CD4-positive, alpha-beta T cell (primary cell): ENCODE measurements at regions not wholly inside any gene's neighbourhood (a gene's known extent, or its start where the extent isn't known, plus 50 kb on each side); places are given as distances from the start of the nearest gene placed in this dataset.

Source experiments
- ATAC-seq: fragments of 200-7000 bp; cut with Tn5 transposase; one replicate; pipeline ENCODE4 v1.10.0; 2022; ENCODE audit warnings: mild to moderate bottlenecking; ENCODE audit not compliant: poor library complexity
- CTCF ChIA-PET: fragments of 350-600 bp; sonication (Branson Sonifier 250); formaldehyde crosslinking; loops from one replicate; lab custom pipeline; 2021; ENCODE audit warnings: antibody characterized with exemption, inconsistent platforms; lab: Charles Lee
- POLR2A ChIA-PET: fragments of 350-600 bp; sonication (Branson Sonifier 250); formaldehyde crosslinking; loops from one replicate; lab custom pipeline; 2021; ENCODE audit warnings: antibody characterized with exemption, inconsistent platforms; lab: Charles Lee
- DNase-seq, 14 experiments: peaks; one replicate each; pipeline ENCODE4 v3.0.0-alpha.2; 2013 to 2020; ENCODE audit warnings: mixed read lengths in 2 of 14
- H3K27ac ChIP-seq, 2 donors: one replicate each; pipeline versions ENCODE4 v1.5.1 to v1.7.0; 2013; ENCODE audit warnings: low read length in 2 of 2, low read depth in 1 of 2, mild to moderate bottlenecking in 1 of 2
- H3K27me3 ChIP-seq, 2 experiments: 1 replicate in 1 of 2; 2 replicates in 1 of 2; pipeline versions ENCODE4 v1.6.1 to v1.7.0; 2013; ENCODE audit warnings: low read length in 2 of 2, control low read depth in 1 of 2, mild to moderate bottlenecking in 1 of 2, moderate library complexity in 1 of 2; ENCODE audit not compliant: insufficient read depth in 2 of 2, control insufficient read depth in 1 of 2
- H3K36me3 ChIP-seq: one replicate; pipeline ENCODE4 v1.6.1; 2013; ENCODE audit warnings: low read length, control low read depth; ENCODE audit not compliant: insufficient read depth
- H3K4me1 ChIP-seq: one replicate; pipeline ENCODE4 v1.6.1; 2013; ENCODE audit warnings: low read length, control low read depth; ENCODE audit not compliant: insufficient read depth
- H3K4me3 ChIP-seq: one replicate; pipeline ENCODE4 v1.5.1; 2013; ENCODE audit warnings: mild to moderate bottlenecking, low read length, moderate library complexity
- H3K9me3 ChIP-seq, 2 experiments: 1 replicate in 1 of 2; 2 replicates in 1 of 2; pipeline versions ENCODE4 v1.6.1 to v1.7.0; 2013; ENCODE audit warnings: low read length in 2 of 2, mild to moderate bottlenecking in 2 of 2, control low read depth in 1 of 2, moderate library complexity in 1 of 2; ENCODE audit not compliant: control insufficient read depth in 1 of 2, insufficient read depth in 1 of 2
- H3K27ac Mint-ChIP-seq: one replicate; pipeline ENCODE4 v1.8.0; 2020; ENCODE audit warnings: mixed read lengths
- H3K27me3 Mint-ChIP-seq: one replicate; pipeline ENCODE4 v1.8.0; 2021; ENCODE audit warnings: mixed read lengths
- H3K36me3 Mint-ChIP-seq: one replicate; pipeline ENCODE4 v1.8.0; 2021; ENCODE audit warnings: low read depth, mixed read lengths
- H3K4me1 Mint-ChIP-seq: one replicate; pipeline ENCODE4 v1.8.0; 2021; ENCODE audit warnings: low read depth, mixed read lengths
- H3K4me3 Mint-ChIP-seq: one replicate; pipeline ENCODE4 v1.8.0; 2020; ENCODE audit warnings: mild to moderate bottlenecking, mixed read lengths
- H3K9me3 Mint-ChIP-seq: one replicate; pipeline ENCODE4 v1.8.0; 2020; ENCODE audit warnings: mixed read lengths
- CTCF ChIP-seq: fragments of 200-600 bp; IDR thresholded peaks from one replicate; pipeline ENCODE4 v1.8.0; 2022; ENCODE audit warnings: antibody characterized with exemption, mild to moderate bottlenecking
- intact Hi-C, 2 experiments: fragments of 100-400 bp; cut with DNase I in 1 of 2; cut with micrococcal nuclease in 1 of 2; formaldehyde crosslinking; loops; one replicate each; pipeline versions ENCODE4 v1.15.1 to v1.9.0; 2023 to 2025; cut with DNase I, micrococcal nuclease

DNA sequence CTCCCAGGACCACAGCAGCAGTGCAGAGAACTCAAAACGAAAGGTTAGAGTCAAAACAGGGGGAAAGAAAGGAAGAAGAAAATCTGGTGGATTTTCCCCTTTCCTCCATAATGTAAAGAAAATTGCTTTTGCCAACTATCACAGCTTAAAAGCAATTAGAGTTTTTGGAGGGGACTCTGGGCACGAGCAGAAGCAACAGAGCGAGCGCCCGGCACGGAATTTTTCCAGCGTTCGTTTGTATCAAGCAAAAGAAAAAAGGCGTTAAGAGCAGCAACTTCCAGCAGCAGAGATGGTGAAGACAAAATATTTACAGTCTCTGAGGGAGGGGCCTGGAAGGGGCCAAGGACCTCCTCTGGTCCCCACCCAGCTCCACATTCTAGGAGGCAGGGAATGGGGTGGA is 174.9 kb upstream of the LINGO1 start:
- Histone ChIP-seq H3K4me3 (no peak overlapping the region), H3K4me1 (no peaks in the 10 kb centered on the region), H3K27ac (no peak overlapping the region), H3K9me3 (no peaks in the 10 kb centered on the region), H3K36me3 (no peaks in the 10 kb centered on the region), H3K27me3 (no peaks in the 10 kb centered on the region)
- H3K9me3 Mint-ChIP-seq: no peaks in the 10 kb centered on the region
- no peak overlapping the region for H3K27ac Mint-ChIP-seq
- no peak overlapping the region for H3K4me3 Mint-ChIP-seq
- H3K4me1 Mint-ChIP-seq: no peaks in the 10 kb centered on the region
- intact Hi-C loops: no loop called here
- no peak for TF ChIP-seq CTCF
- no peaks in the 10 kb centered on the region for H3K36me3 Mint-ChIP-seq
- ChIA-PET POLR2A (no interaction called here), CTCF (no interaction called here)
- H3K27me3 Mint-ChIP-seq: no peaks in the 10 kb centered on the region
- DNase-seq: no peak
- ATAC-seq: no peak

- peaks cover 1% of the 10 kb centered on the region for H3K27me3 Mint-ChIP-seq
- Histone ChIP-seq H3K4me3 (no peak overlapping the region), H3K9me3 (no peaks in the 10 kb centered on the region), H3K27ac (no peak overlapping the region), H3K4me1 (no peaks in the 10 kb centered on the region), H3K36me3 (no peaks in the 10 kb centered on the region), H3K27me3 (no peaks in the 10 kb centered on the region)
- DNase-seq (no peak), ATAC-seq (no peak)
- intact Hi-C loops: no loop called here
- no peak overlapping the region for H3K27ac Mint-ChIP-seq
- TF ChIP-seq CTCF: no peak
- ChIA-PET POLR2A (no interaction called here), CTCF (no interaction called here)
- H3K9me3 Mint-ChIP-seq: no peaks in the 10 kb centered on the region
- H3K4me3 Mint-ChIP-seq: no peak overlapping the region
- no peaks in the 10 kb centered on the region for H3K4me1 Mint-ChIP-seq
- no peaks in the 10 kb centered on the region for H3K36me3 Mint-ChIP-seq
Observed at GRCh38 chr15:77807115-77807514, 174.4 kb upstream of the LINGO1 start.

DNA sequence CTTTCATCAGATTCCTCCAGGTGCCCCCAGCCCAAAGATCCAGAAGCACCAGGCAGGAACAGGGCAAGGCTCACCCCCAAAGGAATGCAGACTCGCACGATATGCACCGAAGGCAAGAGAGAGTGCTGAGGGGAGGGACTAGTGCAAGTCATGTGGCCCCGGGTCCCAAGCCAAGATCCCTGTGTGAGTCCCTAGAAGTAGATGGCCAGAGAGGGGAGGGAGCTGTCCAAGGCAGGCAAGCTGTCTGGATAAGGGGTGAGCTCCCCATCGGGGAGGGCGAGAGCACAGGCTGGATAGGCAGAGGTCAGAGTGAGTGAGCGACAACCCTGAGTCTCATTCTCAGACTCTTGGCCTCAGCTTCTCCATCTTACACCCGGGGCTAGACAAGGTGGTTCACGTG is 171.5 kb upstream of the LINGO1 start:
- intact Hi-C loops: no loop called here
- no peak overlapping the region for H3K27ac ChIP-seq

More for the DNA sequence above, 171.5 kb upstream of the LINGO1 start:
- H3K9me3 ChIP-seq: no peaks in the 10 kb centered on the region
- H3K27me3 ChIP-seq: no peaks in the 10 kb centered on the region
- H3K4me1 ChIP-seq: no peaks in the 10 kb centered on the region
- H3K4me1 Mint-ChIP-seq: no peaks in the 10 kb centered on the region
- no peak overlapping the region for H3K27ac Mint-ChIP-seq
- CTCF ChIA-PET: no interaction called here
- H3K27me3 Mint-ChIP-seq: peaks cover 5% of the 10 kb centered on the region
- no peak overlapping the region for H3K4me3 ChIP-seq
- ATAC-seq (no peak), DNase-seq (no peak)
- no peaks in the 10 kb centered on the region for H3K9me3 Mint-ChIP-seq
- no peaks in the 10 kb centered on the region for H3K36me3 ChIP-seq
- POLR2A ChIA-PET: no interaction called here
- H3K36me3 Mint-ChIP-seq: no peaks in the 10 kb centered on the region
- no peak for TF ChIP-seq CTCF
- no peak overlapping the region for H3K4me3 Mint-ChIP-seq
